GM18517 (cell line): ENCODE measurements at regions not wholly inside any gene's neighbourhood (a gene's known extent, or its start where the extent isn't known, plus 50 kb on each side); places are given as distances from the start of the nearest gene placed in this dataset.

Source experiments
- ATAC-seq: cut with Tn5 transposase; IDR thresholded peaks from one replicate; pipeline ENCODE4 v1.9.1; 2021; ENCODE audit warnings: mild to moderate bottlenecking, moderate library complexity; ENCODE audit not compliant: unreplicated experiment

DNA sequence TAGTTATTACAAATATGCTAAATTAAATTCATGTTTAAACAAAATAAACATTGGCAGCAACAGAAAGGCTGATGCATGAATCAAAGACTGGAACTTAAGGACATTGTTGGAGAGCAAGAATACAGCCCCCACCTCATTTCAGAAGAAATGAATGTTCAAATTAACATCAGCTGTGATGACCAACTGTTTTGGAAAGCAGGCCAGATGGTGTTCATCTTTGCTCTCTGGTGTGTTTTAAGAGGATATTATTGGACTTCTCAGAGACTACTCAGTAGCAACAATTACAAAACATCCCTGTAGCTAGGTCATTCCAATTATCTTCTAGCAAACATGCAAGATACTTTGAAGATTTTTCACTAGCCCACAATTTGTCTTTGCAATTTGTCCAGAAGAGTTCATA is 118.6 kb upstream of the DOK5 start:
- ATAC-seq = no peak

DNA sequence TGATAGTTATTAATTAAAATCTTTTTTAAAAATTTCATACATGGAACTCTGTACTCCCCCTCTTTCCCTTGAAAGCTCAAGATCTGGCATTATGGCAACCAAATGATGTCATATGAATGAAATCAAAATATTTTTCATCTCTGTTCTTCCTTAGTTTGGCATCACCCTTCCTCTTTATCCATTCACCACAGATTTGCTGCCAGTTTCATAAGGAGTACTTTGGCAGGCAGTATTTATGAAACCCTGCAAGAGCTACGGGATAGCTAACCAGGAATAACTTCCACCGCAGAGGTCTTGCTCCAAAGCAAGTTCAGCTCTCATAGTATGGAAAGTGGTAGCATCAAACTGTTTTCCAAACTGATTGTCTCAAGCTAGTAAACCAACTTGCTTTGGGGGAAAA is 113.9 kb upstream of the DOK5 start:
- no peak for ATAC-seq

DNA sequence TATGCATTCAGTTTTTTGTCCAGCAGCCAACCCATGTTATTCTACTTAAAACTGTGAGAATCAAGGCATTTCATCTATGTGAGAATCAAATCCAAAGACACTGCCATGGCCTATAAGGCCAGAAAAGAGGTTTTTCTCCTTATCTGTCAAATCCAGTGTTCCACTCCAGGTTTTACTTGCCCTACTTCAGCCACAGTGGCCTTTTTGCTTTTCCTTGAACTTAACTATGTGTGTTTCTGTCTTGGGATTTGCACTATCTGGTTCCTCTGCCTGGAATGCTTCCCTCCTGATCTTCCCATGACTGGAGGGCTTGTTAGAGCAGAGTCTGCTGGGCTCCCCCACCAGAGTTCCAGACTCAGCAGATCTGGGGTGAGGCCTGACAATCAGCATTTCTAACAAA is 113.1 kb upstream of the DOK5 start:
- no peak for ATAC-seq

DNA sequence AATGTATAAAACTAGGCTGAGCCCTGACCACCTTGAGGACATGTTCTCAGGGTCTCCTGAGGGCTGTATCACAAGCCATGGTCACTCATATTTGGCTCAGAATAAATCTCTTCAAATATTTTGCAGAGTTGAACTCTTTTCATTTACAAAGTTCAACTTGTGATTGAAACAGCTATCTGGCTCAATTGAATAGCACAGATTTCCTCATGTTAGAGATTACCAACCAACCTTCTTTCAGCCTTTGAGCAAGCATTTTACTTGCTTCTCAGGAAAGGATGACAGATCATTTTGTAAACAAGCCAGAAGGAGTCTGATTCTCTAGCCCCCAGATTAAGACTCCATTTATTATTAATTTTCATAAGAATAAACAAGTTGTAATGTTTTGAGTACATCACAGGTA is 111.0 kb upstream of the DOK5 start:
- no peak for ATAC-seq

DNA sequence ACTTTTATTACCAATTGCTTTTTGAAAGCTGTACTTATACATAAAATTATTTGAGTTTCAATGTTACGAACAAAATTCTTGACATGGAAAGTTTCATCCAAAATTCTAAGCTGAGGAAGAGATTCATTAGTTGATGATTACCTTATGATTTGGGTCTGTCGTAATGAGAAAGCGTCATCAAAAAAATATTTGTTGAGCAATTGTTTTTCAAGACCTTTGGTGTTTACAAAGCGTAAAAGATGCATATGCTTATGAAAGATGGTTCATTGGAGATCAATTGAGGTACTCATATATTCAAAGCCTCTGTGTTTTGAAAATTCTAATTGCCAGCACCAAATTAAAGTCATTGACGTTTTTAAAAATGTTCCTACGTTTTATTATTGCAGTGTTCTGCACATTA is 110.5 kb upstream of the DOK5 start:
- ATAC-seq = no peak

DNA sequence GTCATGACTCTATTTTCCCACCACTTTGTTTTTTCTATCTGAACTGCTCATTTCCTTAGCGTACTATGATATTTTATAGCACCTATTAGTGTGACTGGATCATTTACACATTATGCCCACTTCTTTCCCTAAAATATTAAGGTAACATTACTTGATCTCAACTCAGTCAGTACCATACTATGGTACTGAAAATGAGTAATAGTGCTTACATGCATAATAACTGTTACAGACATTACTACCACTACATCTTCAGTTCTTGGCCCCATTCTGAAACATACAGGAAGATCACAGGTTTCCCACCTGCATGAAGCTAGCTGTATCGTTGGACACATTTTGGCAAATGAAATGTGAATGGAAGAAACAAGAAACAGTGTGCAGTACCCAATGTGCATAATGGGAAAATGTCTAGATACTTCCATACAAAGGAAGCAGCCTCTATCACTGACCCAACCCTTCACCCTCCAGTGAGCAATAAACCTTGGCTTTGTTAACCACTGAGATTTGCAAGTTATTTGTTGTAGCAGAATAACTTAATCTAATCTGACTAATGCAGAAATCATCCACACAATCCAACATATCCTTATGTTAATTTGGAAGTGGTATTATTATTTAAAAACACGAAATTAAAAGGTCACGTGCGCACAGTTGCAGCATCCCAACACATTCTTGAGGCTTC is 108.6 kb upstream of the DOK5 start:
- ATAC-seq = no peak

DNA sequence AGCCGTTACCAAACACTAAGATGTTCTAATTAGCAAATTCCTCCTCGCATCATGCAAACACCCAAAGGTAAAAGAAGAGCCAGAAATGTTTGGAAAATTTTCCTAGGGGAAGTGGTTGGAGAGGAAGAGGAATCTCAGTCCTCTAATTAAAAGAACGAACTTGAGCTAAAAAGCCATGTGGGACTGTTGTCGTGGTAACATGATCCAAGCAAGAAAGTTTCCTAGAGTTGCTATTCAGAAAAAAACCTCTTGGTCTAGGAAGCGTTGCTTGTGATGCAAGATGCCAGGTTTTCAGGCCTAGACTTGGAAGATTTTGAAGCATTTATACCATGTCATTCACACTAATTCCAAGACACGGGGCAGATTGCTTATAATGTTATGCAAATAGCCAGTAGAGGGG is 106.8 kb upstream of the DOK5 start:
- ATAC-seq = no peak

DNA sequence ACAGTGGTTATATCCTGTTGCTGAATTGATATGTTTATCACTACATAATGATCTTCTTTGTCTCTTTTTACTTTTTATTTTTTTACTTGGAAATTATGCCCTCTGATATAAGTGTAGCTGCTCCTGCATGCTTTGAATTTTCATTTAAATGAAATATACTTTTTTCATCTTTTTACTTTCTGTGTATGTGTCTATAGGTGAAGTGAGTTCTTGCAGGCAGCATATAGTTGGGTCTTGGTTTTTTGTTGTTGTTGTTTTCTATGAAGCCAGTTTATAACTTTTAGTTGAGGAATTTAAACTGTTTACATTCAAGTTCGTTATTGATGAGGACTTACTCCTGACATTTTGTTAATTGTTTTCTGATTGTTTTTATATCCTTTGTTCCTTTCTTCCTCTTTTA is 103.1 kb upstream of the DOK5 start:
- ATAC-seq = no peak

DNA sequence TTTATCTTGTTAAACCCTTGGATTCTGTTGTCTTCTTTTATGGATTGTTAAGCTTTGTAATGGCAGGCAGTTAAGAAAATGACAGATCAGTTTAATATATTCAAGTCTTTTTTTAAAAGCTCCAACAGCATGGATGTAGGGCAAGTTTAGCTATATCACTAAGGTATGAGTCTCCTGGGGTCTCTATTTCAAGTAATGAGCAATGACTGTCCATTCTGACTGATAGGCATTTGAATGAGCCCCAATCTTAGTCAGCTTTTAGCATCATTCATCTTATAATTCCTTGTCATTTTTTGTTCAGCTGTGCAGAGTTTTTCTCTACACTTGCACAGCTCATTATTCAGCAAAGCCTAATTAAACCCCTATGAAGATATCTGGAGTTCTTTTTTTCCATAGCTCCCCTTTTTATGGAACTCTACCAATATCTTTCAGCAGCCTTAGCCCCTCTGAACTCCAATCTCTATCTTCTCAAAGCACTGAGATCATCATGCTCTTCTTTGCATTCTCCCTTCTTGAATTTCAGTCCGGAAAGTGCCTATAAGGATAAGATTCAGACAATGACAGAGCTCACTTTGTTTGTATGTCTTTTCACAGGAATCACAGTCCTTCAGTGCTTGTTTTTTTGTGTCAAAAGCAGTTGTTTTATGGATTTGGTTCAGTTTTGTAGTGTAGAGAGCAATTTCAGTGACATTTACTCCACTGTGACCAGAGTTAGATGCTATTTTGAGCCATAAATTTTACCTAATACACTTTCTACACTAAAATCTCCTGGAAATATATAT is 97.2 kb upstream of the DOK5 start:
- no peak for ATAC-seq

DNA sequence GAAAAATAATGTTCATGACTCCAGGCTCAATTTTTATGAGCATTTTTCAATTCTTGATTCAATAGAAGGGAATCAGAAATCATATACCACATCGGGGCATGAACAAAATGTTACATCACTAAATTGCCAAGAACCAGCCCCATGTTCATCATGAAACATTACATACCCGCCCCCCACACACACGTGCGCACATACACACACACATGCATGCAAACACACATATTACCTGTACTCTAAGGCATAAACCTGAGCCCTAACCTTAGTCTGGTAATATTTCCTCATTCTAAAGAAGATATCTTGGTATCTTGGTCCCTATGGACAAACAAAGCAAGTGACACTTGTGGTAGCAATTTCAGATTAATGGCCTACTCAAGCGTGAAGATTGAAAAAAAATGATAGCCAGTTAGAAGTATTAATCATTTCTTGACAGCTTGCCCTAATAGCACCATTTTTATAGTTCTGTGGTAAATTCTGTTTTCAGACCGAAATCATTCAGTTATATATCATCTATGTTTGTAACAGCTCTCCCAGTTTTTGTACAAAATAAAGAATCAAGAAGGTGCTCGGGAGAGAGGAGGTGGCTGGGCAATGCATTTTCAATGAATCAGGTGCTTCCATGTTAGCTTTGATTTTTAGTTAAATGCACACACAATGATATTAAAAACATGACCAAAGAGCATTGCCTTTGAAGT is 95.4 kb upstream of the DOK5 start:
- ATAC-seq = no peak

DNA sequence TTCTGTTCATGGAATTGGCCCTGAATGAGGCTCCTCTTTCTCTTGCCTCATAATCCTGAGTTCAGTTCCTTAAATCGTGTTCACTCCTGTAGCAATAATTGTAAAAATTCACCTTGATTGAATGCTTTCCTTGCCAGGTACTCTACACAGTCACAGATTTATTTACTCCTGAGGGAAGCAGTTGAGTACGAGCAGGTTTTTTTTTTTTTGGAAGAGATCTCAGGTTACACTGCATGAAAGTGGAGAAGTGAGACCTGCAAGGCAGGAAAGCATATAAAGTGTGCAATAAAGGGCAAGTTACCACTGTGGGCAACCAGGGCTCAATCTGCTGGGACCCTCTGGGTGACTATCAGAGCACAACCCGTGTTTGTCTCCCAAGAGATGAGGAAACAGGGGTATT is 93.0 kb upstream of the DOK5 start:
- ATAC-seq = no peak

DNA sequence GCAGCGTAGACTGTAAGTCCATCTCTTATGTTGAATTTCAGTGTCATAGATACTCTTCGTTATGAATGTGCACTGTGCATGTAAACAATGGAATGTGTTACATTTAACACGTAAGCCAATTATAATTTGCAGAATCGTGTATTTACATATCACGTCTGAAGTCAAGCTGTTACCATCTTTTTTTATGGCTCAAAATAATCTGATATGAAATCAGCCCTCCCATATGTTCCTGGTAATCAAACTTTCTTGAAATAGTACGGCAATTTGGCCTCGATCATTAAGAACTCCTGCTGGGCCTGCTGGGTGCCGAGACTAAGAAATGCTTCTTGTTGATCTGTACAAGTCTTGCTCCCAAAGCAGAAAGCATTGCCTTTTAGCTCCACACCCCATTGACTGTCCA is 89.6 kb upstream of the DOK5 start:
- ATAC-seq = no peak

DNA sequence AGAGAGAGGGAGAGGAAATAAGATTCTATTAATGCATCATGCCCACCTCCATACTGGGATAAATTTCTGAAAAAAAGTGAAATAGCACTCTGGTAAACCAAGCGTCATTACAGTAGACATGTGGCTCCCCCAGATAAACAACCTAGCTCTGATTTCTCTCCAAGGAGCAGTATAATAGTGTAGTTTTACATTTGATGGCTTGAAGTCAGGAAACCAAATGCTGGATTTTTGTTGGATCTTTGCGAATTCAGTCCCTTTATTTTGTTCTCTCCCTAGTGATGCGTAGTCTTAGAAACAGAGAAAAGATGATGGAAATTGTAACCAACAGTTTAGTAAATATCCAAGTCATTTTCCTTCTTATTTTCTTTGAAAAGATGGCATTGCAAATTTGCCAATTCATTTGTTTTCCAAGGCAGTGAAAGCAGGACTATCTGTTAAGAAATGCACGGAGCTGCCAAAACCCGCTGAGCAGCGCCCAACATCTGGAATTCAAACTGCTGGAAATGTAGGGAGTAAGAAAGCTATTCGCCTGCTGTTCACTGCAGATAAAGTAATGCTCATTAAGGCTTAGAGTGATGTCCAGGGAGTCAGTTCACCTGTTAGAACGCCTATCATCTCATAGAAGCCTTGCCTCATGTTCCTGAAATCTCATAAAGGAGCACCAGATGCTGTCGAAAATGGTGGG is 85.7 kb upstream of the DOK5 start:
- no peak for ATAC-seq

DNA sequence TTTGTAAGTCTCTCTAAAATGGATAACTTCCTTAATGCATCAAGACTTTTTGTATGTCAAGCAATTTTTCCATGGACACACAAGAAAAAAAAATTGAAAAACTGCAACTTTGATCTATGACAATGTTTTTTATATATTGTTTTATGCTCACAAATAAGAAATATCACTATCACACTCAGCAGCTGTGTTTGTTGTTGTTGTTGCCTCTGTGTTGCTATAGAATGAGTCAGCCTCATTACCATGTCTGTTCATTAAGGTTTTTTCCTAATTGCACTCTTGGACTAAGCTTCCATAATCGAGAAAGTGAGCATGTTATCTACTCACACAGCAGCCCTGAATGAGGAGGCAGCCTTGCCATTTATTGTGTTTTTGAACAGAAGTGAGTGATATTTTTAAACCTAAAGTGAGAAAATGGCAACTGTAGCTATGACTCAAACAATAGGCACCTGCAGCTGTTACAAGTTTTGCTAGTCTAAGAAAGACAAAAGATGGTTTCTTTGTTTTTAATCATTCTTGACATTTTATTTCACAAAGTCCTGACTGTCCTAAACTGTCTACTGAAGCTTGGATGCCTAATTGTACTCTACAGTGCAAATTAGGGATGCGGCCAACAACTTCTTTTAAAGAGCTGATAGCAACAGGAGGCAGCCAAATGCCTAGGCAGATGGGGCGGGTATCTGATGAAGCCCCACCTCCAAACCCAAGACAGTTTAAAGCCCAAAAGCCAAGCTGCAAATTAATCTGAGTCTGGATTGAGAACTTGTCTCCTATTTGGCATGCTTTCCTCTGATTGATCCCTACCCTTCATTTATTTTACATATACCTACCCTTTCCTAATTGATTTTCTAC is 77.9 kb upstream of the DOK5 start:
- ATAC-seq = no peak

DNA sequence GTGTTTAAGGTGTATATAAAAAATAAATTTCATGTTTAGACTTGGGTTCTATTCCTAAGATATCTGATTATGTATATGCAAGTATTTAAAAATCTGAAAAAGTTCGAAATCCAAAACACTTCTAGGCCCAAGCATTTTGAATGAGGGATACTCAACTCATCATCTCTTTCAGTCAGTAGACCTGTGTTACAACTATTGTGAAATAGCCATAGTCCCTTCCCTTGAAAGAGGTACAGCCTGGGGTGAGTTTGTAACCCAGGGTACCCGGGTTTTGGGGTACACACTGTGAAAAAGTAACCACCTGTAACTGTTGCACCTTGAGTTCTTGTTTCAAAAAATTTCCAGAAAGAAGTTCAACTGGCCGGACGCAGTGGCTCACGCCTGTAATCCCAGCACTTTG is 76.6 kb upstream of the DOK5 start:
- no peak for ATAC-seq

DNA sequence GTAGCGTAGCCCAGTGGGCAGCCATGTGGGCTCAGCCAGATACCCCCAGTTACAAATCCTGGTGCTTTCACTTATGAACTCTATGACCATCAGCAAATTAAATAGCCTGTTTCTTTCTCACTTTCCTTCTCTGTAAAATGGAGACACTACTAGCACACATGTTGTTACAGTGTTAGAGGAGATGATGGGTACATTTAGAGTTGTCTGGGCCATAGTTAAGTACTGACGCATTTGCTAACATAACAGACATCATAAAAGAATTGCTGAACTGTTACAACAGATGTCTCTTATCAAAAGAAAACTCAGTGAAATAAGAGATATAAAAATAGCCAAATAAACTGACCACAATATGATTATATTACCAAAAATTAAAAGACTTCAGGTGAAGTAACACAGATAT is 69.9 kb upstream of the DOK5 start:
- no peak for ATAC-seq

DNA sequence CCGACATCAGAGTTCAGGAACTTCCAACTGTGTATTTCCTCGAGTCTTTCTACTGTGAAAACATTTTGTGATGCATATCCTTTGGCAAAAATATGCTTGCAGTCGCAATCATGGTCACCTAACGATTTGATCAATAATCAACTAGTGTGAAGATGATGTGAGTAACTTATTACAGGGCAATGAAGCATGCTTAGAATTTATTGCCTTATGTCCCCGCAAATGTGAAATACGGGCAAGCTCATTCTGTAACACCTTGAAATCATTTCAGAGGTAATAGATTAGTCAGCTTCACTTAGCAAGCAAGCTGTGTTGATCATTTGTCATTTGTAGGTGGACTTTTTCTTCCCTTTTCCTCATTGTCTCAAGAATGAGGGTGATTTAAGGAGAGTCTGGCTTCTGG is 67.9 kb upstream of the DOK5 start:
- no peak for ATAC-seq

DNA sequence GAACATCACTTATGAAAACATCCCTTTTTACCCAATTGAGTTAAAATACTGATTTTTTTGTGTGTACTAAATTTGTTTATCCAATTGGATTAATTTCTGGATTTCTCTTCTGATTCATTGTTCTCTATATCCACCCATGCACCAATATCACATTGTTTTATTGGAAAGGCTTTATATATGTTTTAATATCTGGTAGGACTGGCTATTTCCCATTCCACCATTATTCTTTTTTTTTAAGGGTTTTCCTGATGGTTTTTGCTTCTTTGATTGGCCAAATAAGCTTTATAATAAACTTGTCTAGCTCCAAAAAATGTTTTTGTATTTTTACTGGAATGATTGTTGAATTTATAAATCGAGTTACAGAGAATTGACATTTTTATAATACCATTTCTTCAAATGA is 59.4 kb upstream of the DOK5 start:
- ATAC-seq = no peak

DNA sequence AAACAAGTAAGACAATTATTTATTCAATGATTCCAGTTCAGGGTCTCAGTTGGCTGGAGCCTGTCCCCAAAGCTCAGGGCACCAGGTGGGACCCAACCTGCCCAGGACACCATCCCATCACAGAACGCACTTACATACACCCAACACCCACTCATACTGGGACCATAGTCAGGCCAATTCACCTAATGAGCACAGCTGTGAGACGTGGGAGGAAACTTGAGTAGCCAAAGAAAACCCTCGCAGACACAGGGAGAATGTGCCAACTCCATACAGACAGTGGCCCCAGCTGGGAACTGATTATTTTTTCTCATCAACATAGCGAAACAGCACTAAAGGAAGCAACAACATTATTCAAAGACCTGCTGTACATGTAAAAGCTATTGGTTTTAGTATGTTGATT is 58.6 kb upstream of the DOK5 start:
- ATAC-seq = no peak

DNA sequence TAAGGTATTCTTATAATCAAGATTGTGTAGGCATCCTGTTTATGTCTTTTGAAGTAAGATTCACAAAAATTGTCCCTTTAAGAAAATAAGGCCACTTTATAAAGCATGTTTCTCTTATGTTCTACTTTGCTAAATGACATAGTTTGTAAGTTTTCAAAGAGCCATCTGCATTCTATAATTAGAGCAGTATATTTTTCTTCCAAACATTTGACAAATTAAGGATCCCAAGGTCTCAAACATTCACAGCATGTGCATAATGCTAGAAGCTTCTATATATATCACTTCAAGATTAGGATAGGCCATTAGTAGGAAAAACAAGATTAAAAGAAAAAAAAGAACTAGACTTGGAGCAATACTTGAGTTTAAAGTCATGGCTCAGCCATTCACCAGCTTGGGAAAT is 55.9 kb upstream of the DOK5 start:
- no peak for ATAC-seq
